Cardiac muscle cell (in vitro differentiated cells and primary cell): ENCODE measurements at regions not wholly inside any gene's neighbourhood (a gene's known extent, or its start where the extent isn't known, plus 50 kb on each side); places are given as distances from the start of the nearest gene placed in this dataset.

Experiments used
- DNase-seq, 2 donors: peaks; one replicate each; pipeline versions ENCODE4 v3.0.0 to v3.0.0-alpha.2; 2010 to 2017; ENCODE audit warnings: low read depth in 1 of 2, low spot score in 1 of 2
- H3K27ac ChIP-seq: fragments of 200-600 bp; sonication (generic); 2 replicates; pipeline ENCODE4 v1.5.1; 2016
- H3K27me3 ChIP-seq: fragments of 200-600 bp; sonication (generic); 2 replicates; pipeline ENCODE4 v1.6.0; 2016; ENCODE audit warnings: control low read depth
- H3K36me3 ChIP-seq: fragments of 200-600 bp; sonication (generic); 2 replicates; pipeline ENCODE4 v1.5.1; 2016; ENCODE audit warnings: control low read depth
- H3K4me1 ChIP-seq: fragments of 200-600 bp; sonication (generic); 2 replicates; pipeline ENCODE4 v1.8.1; 2017; ENCODE audit warnings: low read depth, mild to moderate bottlenecking, mixed run types
- H3K4me3 ChIP-seq: fragments of 200-600 bp; sonication (generic); 2 replicates; pipeline ENCODE4 v1.5.1; 2016; ENCODE audit warnings: mild to moderate bottlenecking
- H3K9me3 ChIP-seq: fragments of 200-600 bp; sonication (generic); 2 replicates; pipeline ENCODE4 v1.5.1; 2017; ENCODE audit warnings: low read depth, mild to moderate bottlenecking, control low read depth
- CTCF ChIP-seq: IDR thresholded peaks from 2 replicates; pipeline ENCODE4 v1.5.1; 2012; ENCODE audit warnings: low read depth, mild to moderate bottlenecking, low read length

- no peak overlapping the region for H3K27ac ChIP-seq
- H3K36me3 ChIP-seq: no peaks in the 10 kb centered on the region
- TF ChIP-seq CTCF: no peak
- DNase-seq: no peak
- H3K27me3 ChIP-seq: no peaks in the 10 kb centered on the region
- no peaks in the 10 kb centered on the region for H3K9me3 ChIP-seq
- no peaks in the 10 kb centered on the region for H3K4me1 ChIP-seq
- H3K4me3 ChIP-seq: no peak overlapping the region
Measured at GRCh38 chr1:73627723-73628122, 570.3 kb downstream of the LRRIQ3 start.

GRCh38 chr1:73626326-73626725 lies 571.6 kb downstream of the LRRIQ3 start:
- H3K27me3 ChIP-seq: no peaks in the 10 kb centered on the region
- H3K9me3 ChIP-seq: no peaks in the 10 kb centered on the region
- no peaks in the 10 kb centered on the region for H3K36me3 ChIP-seq
- H3K4me3 ChIP-seq: no peak overlapping the region
- no peak for TF ChIP-seq CTCF
- H3K27ac ChIP-seq: no peak overlapping the region
- no peak for DNase-seq
- no peaks in the 10 kb centered on the region for H3K4me1 ChIP-seq

GRCh38 chr1:73623946-73624345 lies 574.0 kb downstream of the LRRIQ3 start:
- no peak overlapping the region for H3K27ac ChIP-seq
- DNase-seq: no peak
- H3K27me3 ChIP-seq: no peaks in the 10 kb centered on the region
- H3K9me3 ChIP-seq: no peaks in the 10 kb centered on the region
- no peaks in the 10 kb centered on the region for H3K36me3 ChIP-seq
- no peak for TF ChIP-seq CTCF
- no peaks in the 10 kb centered on the region for H3K4me1 ChIP-seq
- no peak overlapping the region for H3K4me3 ChIP-seq

- Histone ChIP-seq H3K27me3 (no peaks in the 10 kb centered on the region), H3K4me3 (no peak overlapping the region), H3K9me3 (no peaks in the 10 kb centered on the region), H3K27ac (no peak overlapping the region), H3K36me3 (no peaks in the 10 kb centered on the region), H3K4me1 (no peaks in the 10 kb centered on the region)
- DNase-seq: no peak
- no peak for TF ChIP-seq CTCF
Measured at GRCh38 chr1:73617145-73617544, 580.8 kb downstream of the LRRIQ3 start.

- DNase-seq: no peak
- no peak for TF ChIP-seq CTCF
- Histone ChIP-seq H3K27ac (no peak overlapping the region), H3K4me1 (no peaks in the 10 kb centered on the region), H3K36me3 (no peaks in the 10 kb centered on the region), H3K4me3 (no peak overlapping the region), H3K9me3 (no peaks in the 10 kb centered on the region), H3K27me3 (no peaks in the 10 kb centered on the region)
Measured at GRCh38 chr1:73611681-73612080, 586.3 kb downstream of the LRRIQ3 start.

- no peak for TF ChIP-seq CTCF
- no peaks in the 10 kb centered on the region for H3K27me3 ChIP-seq
- no peaks in the 10 kb centered on the region for H3K9me3 ChIP-seq
- no peaks in the 10 kb centered on the region for H3K4me1 ChIP-seq
- H3K27ac ChIP-seq: no peak overlapping the region
- no peak overlapping the region for H3K4me3 ChIP-seq
- no peaks in the 10 kb centered on the region for H3K36me3 ChIP-seq
- DNase-seq: no peak
Measured at GRCh38 chr1:73604739-73605138, 593.2 kb downstream of the LRRIQ3 start.
